NOMO-1 treated with DMSO at 0.1 percent for 48 hours (cell line): ENCODE measurements at regions not wholly inside any gene's neighbourhood (a gene's known extent, or its start where the extent isn't known, plus 50 kb on each side); places are given as distances from the start of the nearest gene placed in this dataset.
A peak's percentile ranks its signal among the peaks of the same experiment; 100 is the strongest.

Source experiments
- DNase-seq: peaks from one replicate; lab custom pipeline; 2025; ENCODE audit not compliant: unreplicated experiment; lab: John Stamatoyannopoulos, UW

DNA sequence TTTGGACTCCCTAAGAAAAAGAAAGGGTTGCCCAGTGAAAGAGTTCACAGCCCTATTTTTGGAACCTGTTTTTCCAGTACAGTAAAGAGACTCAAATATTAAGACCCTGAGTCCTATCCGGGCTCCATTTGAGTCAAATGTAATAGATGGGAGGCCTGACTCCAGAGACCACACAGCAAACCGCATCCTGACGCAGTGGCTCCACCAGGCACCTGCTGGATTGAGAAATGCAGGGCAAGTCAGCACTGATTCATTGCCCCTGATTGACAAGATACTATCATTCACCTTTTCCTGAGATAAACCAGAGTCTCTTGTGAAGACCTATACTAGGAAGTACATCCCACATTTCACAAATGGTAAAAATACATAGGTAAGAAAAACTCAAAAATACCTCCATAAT is 715.7 kb upstream of the SOX9 start:
- DNase-seq: no peak

DNA sequence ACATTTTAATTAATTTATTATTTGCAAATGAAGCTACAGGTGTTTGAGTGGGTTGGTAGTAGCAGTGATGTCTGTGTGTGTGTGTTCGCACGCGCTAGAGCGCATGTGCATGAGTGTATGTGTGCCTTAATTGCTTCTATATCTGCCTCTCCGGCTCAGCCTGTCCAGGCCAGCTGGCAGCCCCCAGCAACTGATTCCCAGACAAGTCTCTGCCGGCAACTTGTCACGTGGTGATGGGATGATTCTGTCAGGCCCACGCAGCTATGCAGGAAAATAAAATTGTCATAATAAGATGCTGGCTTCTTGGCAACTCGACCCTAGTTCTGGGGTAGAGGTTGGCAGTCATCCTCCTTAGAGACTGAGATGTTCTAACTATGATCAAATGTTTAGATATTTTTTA is 712.8 kb upstream of the SOX9 start:
- DNase-seq: no peak

DNA sequence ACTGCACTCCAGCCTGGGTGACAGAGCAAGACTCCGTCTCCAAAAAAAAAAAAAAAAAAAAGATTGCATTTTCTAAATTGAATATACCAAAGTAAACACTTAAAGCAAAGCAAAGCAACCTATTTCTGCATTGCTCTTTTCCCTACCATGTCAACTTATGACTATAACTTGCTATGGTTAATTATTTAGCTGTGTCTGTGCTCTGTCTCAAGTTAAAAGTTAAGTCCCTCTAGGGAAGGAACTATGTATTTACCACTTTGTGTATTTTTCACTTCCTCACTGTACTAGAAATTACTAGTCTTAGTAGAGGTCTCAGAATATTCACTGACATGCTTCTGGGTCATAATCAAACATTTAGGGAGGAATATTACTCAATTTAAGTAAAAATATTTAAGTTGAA is 711.7 kb upstream of the SOX9 start:
- no peak for DNase-seq

DNA sequence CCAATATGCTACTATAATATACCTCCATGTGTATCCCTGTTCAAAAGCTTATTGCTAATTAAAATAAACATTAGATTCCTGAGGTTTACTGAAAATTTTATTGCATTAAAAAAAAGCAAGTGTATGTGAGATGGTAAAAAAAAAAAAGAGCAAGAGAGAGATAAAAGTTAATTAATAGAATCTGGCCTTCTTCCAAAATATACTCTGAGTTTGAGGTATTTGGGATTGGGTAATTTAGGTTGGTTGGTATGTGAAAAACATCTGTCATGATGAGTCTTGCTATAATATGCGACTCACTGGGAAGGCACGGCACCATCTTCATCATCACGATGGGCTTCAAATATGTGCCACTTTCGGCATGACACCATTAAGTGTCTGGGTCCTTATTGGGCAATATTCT is 711.1 kb upstream of the SOX9 start:
- DNase-seq: no peak

DNA sequence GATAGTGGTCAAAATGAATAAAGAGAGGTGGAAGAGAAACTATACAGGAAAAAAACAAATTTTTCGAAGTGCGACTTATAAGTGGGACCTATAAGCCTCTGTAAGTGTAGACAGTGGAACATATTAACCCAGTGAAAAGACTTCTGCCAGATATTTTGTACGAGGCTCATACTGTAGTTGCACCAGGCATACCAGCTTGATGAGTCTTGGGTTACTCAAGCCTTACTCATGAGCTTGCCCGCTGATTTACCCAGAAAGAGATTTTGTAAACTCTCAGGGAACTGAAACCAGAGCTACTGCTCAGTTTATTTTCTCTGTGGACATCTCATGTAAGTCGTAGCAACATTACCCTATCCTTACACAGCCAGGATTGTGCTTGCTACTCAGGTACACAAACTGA is 708.0 kb upstream of the SOX9 start:
- peak; percentile 90 for DNase-seq

DNA sequence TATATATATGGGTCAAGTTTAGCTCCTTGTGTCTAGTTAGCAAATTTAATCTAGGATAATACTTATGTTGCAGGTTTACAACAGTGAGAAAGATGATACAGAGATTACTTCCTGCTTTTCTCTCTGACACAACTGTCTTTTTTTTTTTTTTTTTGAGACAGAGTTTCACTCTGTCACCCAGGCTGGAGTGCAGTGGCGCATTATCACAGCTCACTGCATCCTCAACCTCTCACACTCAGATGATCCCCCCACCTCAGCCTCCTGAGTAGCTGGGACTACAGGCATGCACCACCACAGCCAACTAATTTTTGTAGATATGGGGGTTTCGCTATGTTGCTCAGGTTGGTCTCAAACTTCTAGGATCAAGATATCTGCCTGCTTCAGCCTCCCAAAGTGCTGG is 706.9 kb upstream of the SOX9 start:
- DNase-seq: peak; percentile 30

DNA sequence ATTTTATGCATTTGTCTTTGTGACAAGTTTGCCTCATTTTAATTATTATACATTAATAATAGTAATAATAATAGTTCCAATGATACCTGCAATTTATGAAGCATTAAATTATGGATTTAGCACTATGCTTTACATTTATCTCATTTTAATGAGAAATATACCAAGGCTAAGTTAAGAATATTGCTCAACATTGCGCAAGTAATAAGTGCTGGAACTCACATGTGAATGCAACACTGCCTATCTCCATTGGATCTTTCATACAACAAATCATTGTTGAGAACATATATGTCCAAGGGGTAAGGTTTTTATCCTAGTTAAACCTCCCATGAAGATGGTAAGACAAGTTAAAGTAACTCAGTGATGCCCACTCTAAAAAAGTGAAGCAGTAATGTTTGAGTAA is 703.7 kb upstream of the SOX9 start:
- DNase-seq: peak; percentile 34

DNA sequence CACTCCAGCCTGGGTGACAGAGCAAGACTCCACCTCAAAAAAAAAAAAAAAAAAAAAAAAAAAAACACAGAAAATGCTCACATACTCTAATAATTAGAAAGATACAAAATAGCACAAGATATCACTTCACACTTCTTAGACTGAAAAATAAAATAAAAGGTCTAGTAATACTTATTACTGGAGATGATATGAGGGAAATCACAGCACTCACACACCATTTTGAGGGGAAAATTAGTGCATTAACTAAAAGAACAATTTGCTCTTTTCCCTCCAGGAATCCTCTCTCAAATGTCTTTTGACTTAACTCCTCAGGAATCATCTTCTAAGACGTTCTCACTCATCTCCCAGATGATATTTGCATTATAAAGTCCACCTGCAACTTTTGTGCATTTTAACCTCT is 697.9 kb upstream of the SOX9 start:
- no peak for DNase-seq

DNA sequence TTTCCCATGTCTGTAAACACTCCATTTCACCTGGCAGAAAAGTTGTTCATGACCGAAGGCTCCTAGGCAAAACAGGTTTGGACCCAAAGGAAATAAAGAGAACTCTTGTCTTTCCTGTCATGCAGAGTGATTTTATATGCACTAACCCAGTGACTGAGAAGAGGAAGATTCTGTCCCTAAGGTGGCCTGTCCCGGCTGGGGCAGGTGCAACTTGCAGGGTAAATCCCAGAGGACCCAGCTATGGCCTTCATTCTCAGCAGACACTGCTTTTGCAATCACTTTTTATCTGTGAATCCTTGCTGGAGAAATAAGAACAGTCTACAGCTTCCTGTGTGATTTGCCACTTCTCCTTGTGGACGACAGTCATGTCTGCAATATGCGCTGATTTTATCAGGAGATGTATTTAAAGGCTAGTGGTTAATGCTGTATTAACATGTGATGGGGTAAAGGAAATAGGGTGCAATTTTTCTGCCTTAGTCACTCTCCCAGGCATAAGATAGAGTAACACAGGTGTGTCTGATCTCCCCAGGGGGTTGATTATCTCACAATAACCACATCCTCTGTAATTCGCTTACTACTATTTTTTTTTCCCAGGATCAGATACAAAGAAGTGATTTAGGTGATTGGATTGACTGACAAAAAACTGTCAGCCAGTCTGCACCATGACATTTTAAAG is 696.8 kb upstream of the SOX9 start:
- DNase-seq: no peak

DNA sequence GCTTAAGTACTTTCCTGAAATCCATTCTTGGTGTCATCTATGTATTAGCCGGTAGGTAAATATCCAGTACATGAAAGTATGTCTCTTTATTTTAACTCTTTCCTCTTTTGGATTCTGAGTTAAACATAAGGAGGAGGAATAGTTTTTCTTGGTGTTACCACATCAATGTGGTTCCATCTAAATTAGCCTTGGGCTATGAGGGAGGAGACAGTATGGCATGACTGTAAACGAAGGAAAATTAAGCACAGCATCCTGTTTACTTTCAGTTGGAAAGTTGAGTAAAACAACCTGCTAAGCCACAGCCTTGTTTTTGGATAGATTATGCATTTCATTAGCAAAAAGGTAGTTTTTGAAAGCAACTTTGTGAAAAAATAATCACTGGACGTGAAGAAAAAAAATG is 693.0 kb upstream of the SOX9 start:
- DNase-seq: no peak

DNA sequence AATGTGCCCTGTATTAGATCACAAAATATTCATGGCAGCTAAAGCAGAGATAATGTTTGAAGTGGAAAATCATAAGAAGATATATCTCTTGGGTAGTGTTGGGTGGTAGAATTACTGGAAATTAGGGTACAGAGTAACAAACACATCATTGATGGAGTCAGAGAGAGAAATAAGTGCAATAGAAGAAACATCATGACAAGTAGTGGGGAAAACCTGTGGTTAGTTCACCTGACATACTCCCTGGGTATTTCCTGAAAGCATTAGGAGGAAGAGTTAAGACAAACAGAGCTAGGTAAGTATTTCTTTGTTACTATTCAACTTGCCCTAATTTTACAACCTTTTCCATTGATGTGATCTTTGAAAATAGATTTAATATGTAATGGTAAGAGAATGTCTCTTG is 691.9 kb upstream of the SOX9 start:
- DNase-seq: no peak

DNA sequence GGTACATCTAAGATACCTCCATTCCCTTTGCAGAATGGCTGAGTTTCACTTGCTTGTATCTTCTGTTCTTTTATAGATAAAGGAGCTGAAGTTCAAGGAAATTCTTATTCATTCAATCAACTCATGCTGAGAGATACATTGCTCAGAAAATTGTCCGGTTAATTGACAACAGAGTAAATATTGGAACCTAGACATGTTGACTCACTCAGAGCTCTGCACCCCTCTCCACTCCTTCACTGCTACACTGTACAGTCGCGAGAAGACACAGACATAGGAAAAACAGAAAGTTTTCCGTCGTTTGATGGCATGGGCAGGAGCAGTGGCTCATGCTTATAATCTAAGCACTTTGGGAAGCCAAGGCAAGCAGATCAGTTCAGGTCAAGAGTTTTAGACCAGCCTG is 690.5 kb upstream of the SOX9 start:
- DNase-seq: no peak

DNA sequence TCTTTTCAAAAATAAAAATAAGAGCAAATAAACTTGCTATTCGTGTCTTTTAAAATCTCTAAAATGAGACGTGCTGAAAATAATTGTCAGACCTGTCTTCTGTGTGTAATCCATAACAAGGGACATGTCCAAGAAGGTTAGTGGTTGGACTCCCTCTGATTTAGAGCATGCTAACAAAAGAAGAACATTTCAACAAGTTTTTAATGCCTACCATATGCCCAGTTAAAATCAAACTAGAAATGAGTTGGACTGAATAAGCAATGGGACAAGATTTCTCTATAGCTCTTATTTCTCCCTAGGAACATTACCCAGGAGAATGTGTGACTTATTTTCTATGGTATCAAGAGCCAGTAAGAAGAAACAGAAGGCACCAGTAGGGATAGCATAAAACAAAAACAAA is 689.7 kb upstream of the SOX9 start:
- DNase-seq: no peak

DNA sequence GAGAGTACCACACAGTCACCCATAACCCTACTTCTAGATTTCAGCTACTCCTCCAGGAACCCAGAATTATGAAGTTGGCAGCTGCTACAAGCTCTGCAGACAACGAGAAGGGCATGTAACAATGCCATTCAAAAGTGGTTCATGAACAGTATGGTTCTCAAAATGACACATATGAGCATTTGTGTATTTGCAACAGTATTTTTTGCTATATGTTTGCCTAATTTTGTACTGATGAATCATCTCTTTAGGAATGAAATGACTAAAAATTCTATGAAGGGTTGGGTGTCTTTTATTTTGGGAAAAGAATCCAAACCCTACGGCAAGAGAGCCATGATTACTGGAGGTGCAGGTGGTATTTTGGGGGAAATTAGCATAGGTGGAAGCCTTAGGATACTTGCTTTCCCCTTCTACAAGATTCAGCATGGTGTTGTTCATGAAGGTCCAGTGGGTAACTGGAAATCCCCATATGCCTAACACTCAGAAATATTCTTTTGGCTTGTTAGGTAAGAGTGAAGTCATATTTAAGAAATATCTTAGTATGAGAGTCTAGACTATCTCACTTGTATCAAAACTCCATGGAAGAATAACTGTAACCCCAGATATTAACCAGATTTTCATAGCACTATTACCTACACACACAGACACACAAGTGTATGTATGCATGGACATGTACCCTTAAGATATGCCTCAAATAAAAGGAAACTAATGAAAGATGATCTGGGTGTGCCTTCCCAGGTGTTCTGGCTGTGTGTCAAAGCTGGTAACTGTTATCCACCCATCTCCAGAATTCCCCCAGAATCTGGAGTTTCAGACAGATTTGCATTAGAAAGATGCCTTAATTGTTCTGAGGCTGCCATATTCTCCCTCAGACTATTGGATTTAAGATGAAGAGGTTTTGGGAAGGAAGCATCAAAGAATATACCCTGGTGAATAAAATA is 688.2 kb upstream of the SOX9 start:
- DNase-seq: no peak

DNA sequence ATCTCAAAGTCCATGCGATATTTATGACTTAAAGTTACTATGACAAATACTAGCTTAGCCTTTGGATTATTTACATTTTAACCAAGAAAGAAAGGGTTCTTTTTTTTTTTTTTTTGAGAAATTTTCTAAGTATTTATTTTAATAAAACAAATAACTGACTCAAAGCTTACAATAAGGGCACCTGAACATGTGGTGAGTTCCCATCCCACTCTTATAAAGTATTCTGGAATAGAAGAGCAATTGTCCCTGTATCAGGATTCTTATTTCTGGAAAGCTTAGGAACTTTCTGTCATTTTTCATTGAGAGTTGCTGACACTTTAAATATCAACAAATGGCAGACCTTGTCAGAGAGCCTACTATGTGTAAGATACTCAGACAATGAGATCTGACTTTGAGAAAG is 686.1 kb upstream of the SOX9 start:
- no peak for DNase-seq

DNA sequence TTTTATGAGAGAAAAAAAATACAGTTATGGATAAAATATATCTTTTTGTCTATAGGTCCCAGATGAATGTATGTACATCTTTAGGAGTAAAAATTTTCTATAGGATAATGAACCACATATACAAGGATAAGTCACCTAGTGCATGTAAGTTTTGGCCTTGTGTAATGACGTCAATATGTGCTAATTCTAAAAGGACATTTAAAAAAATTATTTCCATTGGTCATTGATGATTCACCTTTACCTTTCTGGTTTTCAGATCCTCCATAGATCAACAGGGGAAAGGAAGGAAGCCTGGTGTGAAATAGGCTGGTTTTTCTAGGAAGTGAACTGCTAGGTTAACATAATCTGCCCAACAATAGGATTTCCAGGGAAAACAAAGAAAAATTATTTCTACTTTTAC is 684.3 kb upstream of the SOX9 start:
- no peak for DNase-seq

DNA sequence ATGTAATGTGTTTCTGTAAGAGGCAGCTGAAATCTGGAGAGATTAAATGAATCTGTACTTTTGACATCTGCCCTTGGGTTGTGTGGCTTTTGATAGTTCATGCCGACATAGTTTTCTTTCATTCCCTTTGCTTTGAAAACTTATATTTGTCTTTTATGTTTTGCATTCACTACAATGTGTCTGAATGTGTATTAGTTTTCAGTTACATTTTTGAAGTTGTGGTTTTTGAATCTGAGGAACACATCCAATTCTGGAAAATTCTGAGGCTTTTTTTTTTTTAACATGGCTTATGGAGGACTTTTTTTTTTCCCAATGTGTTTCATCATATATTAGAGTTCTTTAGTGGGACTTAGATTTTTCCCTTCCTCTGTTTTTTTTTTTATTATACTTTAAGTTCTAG is 683.7 kb upstream of the SOX9 start:
- DNase-seq: no peak

DNA sequence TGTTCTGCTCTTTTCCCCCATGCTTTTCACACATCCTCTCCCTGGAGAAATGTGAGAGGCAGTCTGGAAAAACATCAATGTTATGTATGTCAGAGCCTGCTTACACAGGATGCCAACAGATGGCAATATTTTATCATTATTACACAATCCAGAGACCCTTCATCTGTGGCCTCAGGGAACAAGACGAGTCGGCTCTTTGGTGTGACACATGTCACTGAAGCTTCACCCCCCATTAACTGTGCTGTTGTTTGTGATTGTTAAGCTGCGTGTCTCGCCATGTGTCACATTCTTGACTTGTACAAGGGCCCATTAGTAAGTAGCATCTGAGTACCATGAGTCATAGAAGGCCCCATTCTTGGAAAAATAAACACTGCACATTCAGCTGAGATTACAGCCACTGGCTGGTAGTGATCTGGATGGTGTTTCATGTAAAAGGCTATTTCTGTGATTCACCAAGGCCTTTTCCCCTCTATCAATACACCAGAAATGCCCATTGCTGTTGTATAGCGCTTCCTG is 682.1 kb upstream of the SOX9 start:
- no peak for DNase-seq

DNA sequence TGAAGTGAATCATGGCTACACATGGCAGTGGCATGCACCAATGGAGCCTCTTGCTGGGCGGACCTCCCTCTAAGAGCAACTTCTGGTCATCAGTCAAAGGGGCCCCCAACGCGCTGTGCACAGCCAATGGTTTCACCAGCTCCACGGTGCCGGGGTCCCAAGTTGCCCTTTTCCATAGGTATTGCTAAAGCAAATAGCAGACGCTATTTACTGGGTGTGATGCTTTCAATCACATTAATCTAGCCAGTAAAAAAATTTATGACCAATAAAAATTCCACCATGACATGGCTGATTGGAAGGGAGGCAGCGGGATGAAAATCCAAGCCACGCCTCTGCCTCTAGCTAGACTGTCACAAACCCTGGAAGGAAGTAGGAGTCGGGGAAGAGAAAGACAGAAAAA is 680.3 kb upstream of the SOX9 start:
- DNase-seq: no peak

DNA sequence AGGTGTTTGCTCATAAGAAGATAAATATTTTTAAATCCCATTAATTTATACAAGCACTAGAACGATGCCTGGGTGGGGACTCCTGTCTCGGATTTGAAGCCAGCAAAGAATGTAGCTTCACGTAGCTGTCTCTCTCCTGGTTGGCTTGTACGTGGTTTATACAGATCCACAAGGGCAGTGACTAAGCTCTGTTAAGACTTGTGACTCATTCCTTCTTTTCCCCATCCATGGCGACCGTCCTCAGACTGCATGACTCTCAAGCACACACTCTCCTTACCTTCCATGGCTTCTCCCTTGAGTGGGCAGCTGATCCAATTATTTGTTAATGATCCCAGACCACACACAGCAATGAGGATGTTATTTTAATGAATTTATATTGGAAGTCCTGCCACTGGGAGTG is 679.7 kb upstream of the SOX9 start:
- DNase-seq: no peak

DNA sequence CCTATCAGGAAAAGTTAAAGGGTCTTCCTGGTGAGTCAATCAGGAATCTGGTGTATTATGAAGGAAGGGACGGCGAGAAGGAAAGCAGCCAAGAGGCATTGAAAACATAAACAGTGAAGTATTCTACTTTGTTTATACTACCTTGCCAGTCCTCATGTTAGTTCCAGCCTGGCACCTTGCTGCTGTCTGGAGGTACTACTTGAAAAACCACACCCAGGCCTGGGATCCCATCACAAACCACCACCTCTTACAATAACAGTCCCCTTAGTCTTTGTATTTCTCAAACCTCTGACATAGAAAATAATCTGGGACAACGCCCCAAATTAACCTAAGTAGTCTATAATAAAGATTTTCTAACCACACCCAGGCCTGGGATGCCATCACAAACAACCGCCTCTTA is 676.7 kb upstream of the SOX9 start:
- no peak for DNase-seq

DNA sequence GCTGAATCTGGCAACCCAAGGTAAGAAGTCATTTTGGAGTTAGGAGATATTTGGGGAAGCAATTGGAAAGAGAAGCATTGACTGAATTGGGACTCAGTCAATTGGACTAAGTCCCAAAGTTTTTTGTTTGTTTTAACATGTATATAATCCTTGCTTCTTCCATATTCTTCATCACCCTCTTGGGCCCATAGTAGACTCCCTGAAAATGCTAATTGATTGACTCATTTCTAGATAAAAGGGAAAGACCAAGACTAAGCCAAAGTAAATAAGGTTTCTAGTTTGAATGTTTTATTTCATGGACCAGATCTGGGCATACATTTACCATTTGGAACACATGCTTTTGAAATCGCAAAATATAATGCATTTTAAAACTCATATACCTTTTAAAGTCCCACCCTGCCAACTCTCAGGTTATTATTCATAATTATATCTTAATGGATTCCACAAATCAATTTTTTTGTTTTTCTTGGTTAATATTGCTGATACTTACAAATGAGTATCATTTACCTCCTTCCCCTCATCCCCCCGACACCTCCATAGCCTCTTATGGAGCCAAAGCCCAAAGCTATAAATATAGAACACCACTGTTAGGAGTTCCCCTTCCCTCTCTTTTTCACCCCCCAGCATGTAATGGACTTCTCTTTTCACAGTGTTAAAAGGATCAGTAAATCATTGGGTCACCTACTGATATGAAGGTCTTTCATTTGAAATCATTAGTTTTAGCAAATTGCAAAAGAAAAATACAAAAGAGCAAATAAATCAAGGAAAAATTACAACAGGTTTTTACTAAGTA is 674.0 kb upstream of the SOX9 start:
- peak; percentile 53 for DNase-seq
